ENCODE measurements at regions not wholly inside any gene's neighbourhood (a gene's known extent, or its start where the extent isn't known, plus 50 kb on each side); places are given as distances from the start of the nearest gene placed in this dataset.

DNA sequence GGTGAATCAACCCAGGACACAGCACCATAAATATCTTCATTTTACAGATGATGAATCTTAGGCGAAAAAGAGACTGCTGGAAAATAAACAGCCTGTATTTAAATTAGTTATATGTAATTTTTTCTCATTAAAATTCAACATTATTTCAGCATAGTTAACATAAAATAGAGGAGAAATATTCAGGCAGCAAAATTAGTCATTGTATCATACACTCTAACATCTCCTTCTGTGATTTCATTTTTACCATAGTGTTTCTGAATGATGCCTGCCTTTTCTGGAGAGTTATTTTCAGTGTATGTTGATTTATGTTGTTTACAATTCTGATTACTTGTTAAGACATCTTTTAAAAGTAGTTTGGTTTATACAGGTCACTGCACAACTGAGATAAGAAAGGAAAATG lies 82.3 kb upstream of the KCNIP4 start:
- TF ChIP-seq, protein P1, sequence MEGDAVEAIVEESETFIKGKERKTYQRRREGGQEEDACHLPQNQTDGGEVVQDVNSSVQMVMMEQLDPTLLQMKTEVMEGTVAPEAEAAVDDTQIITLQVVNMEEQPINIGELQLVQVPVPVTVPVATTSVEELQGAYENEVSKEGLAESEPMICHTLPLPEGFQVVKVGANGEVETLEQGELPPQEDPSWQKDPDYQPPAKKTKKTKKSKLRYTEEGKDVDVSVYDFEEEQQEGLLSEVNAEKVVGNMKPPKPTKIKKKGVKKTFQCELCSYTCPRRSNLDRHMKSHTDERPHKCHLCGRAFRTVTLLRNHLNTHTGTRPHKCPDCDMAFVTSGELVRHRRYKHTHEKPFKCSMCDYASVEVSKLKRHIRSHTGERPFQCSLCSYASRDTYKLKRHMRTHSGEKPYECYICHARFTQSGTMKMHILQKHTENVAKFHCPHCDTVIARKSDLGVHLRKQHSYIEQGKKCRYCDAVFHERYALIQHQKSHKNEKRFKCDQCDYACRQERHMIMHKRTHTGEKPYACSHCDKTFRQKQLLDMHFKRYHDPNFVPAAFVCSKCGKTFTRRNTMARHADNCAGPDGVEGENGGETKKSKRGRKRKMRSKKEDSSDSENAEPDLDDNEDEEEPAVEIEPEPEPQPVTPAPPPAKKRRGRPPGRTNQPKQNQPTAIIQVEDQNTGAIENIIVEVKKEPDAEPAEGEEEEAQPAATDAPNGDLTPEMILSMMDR (conservative IDR thresholded peaks at IDR 0.05; ENCODE audit: low read length) = no peak
- TF ChIP-seq EZH2phosphoT487 (IDR thresholded peaks at IDR 0.05; ENCODE audit: borderline replicate concordance, low read depth, low read length) = no peak
